Myocyte (in vitro differentiated cells): ENCODE measurements at regions not wholly inside any gene's neighbourhood (a gene's known extent, or its start where the extent isn't known, plus 50 kb on each side); places are given as distances from the start of the nearest gene placed in this dataset.
"Not testable (repeated sequence)": the region's sequence is repeated elsewhere in the genome, so short reads cannot be mapped to it uniquely, and the experiment has no call there.

ENCODE experiments used
- DNase-seq: peaks from one replicate; pipeline ENCODE4 v3.0.0-alpha.2; 2012; ENCODE audit warnings: low read depth

GRCh38 chr4:59689149-59689548 is 1511.0 kb upstream of the ADGRL3 start:
- DNase-seq: no peak

DNA sequence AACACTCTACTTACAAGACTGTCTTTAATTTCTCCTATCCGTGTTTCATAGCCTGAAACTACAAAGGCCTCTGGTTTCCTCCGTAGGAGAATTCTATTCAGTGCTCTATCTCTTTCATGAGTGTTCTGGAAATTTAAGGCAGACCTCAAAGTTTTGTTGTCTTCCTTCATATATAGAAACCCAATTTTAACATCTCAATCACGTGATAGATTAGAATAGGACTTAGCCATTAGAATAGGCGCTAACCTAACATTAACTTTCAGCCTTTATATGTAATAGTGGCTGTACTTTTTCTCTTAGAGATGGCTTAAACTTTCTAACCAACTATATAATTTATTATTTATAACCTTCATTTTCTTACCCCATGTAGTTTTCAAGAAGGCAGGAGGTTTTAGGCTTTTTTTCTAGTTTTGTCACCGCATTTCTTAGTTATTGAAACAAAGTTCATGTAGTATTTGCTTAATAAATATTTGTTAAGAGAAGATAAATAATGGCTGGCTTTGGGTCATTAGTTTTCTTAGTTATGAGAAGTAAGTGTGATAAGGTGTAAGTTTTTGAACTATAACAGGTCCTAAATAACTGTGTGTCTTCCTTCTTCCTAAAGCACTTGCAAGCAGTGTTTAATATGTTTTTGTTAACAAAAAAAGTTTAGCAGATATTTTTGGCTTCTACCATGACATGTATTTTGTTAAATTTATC is 1504.6 kb upstream of the ADGRL3 start:
- no peak for DNase-seq

DNA sequence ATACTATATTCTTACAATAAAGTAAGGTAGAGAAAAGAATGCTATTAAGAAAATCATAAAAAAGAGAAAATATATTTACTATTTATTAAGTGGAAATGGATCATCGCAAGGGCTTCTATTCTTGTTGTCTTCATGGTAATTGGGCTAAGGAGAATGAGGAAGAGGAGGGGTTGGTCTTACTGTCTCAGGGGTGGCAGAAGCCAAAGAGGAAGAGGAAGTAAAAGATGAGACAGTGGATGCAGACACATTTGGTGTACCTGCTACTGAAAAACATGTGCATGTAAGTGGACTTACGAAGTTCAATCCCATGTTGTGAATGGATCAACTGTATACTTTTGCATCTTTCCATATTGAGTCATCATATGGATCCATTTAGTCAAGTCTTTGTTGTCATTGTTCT is 1502.1 kb upstream of the ADGRL3 start:
- no peak for DNase-seq

- no peak for DNase-seq
These were observed 1499.5 kb upstream of the ADGRL3 start for GRCh38 chr4:59700651-59701050.

- no peak for DNase-seq
These were observed 1495.5 kb upstream of the ADGRL3 start for GRCh38 chr4:59704616-59705015.

GRCh38 chr4:59712470-59712869 is 1487.7 kb upstream of the ADGRL3 start:
- no peak for DNase-seq

- DNase-seq: not testable (repeated sequence)
These were observed 1475.8 kb upstream of the ADGRL3 start for GRCh38 chr4:59724286-59724685.

- no peak for DNase-seq
These were observed 1472.4 kb upstream of the ADGRL3 start for GRCh38 chr4:59727745-59728144.

DNA sequence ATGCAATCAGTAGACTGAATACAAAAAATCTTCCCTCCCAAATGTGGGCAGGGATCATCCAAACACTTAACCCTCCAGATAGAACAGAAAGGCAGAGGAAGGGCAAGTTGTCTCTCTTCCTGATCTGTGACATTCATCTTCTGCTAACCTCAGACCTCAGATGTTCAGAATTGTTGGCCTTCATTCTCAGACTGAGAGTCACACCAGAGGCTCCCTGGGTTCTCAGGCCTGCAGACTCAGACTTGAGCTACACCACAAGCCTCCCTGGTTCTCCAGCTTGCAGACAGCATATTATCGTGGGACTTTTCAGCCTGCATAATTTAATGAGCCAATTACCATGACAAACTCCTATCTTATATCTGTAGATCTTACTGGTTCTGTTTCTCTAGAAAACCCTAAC is 1471.6 kb upstream of the ADGRL3 start:
- DNase-seq: peak; percentile 2

GRCh38 chr4:59729321-59729720 is 1470.8 kb upstream of the ADGRL3 start:
- DNase-seq: no peak

GRCh38 chr4:59748433-59748832 is 1451.7 kb upstream of the ADGRL3 start:
- DNase-seq: no peak

- no peak for DNase-seq
These were observed 1440.9 kb upstream of the ADGRL3 start for GRCh38 chr4:59759082-59759825.

- DNase-seq: no peak
These were observed 1437.8 kb upstream of the ADGRL3 start for GRCh38 chr4:59762344-59762743.

- DNase-seq: no peak
These were observed 1429.4 kb upstream of the ADGRL3 start for GRCh38 chr4:59770601-59771264.

DNA sequence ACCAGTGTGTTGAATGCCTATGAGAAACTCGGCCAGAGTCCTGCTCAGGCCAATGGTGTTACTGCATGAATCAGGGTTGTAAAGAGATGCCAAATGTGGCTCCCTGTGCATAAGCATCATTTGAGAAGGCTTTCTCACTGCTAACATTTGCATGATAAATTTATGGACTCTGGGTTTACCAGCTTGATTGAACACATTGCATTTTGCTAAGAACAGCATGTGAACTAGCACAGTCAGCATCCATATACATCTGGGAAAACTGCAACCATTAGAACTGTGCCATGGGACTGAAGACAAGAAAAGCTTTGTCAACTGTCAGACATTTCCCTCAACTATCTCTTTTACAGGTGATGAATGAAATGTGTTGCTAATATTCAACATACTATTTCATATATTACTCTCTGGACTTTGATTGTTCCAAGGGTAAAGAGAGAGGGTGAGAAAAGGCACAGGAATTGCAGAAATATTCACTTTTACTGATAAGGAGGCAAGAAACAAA is 1427.4 kb upstream of the ADGRL3 start:
- DNase-seq: no peak

GRCh38 chr4:59780271-59780670 is 1419.9 kb upstream of the ADGRL3 start:
- not testable (repeated sequence) for DNase-seq

GRCh38 chr4:59805176-59805575 is 1395.0 kb upstream of the ADGRL3 start:
- DNase-seq: no peak

GRCh38 chr4:59814402-59815010 is 1385.6 kb upstream of the ADGRL3 start:
- DNase-seq: no peak

GRCh38 chr4:59818656-59819055 is 1381.5 kb upstream of the ADGRL3 start:
- DNase-seq: peak; percentile 51

DNA sequence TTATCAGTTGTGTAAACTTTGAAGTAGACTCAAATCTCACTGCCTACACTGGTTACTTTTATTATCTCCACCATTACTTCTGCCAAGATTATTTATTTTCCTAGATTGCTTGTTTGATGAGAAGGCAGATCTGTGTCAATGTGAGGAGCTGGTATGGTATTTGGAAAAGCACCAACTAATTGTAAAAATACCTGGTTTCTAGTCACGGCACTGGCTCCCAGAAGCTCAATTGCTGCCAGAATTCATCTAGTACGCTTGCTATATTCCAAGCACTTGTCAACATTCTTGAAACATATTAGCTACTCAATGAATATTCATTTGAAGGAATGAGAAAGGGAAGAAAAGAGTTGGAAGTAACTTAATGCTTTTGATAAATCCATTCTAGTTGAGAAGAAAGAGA is 1376.8 kb upstream of the ADGRL3 start:
- no peak for DNase-seq

GRCh38 chr4:59825104-59825503 is 1375.0 kb upstream of the ADGRL3 start:
- no peak for DNase-seq

DNA sequence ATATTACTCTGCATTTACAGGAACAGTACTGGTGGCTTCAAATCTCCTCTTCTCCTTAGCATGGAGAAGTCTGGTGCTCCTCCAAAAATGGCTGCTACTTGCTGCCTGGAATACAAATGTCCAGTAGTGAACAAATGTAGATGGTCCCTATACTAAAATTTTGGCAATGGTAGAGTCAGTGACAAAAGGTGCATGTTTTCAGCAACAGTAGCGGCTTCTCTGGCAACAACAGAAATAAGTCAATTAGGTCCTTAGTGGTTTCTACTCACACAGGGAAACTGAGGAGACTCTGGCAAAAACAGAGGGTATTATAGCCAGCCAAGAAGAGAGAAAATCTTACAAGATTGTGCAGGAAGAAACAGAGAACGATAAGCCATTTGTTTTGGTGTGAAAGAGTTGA is 1368.4 kb upstream of the ADGRL3 start:
- DNase-seq: no peak
